ENCODE measurements at regions not wholly inside any gene's neighbourhood (a gene's known extent, or its start where the extent isn't known, plus 50 kb on each side); places are given as distances from the start of the nearest gene placed in this dataset.

DNA sequence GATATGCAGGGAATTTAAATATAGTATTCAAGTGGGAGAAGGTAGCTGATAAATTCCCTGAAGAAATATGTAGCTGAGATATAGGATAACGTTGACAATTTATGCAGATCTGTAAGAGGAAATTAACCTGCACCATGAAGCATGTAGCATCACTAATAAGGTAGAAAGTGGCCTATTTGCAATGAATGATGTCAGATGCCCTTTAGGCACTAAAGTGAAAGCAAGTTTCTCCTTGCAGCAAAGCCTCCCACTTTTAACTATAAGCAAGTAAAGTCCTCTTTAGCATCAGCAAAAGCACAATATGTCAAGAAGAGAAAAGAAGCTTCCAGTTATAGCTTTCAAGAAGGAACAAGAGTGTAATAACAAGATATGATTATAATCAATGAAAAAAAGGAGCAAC lies 102.5 kb upstream of the SLITRK1 start:
- Histone ChIP-seq H3K79me1 (ENCODE audit: low read depth in 1 of 2, low read length in 2 of 2) (no peaks in the 10 kb centered on the region), H2BK5ac (ENCODE audit: low read depth, low read length, poor library complexity, severe bottlenecking) (no peak overlapping the region), H3K4me3 (ENCODE audit: insufficient read depth, low read depth, low read length) (no peak overlapping the region), H3K36me3 (ENCODE audit: control insufficient read depth, insufficient read depth, low read length) (no peaks in the 10 kb centered on the region), H2AFZ (replicated peaks; ENCODE audit: low read length, poor library complexity) (no peak overlapping the region), H3K18ac (ENCODE audit: low read depth, low read length) (no peak overlapping the region), H4K91ac (ENCODE audit: insufficient read depth, low read depth, low read length) (no peak overlapping the region), H2AK5ac (ENCODE audit: low read depth, low read length) (no peak overlapping the region), H3K4me1 (ENCODE audit: control insufficient read depth, insufficient read depth, low read length) (no peaks in the 10 kb centered on the region), H3K56ac (ENCODE audit: extremely low read depth, insufficient read depth, low read length) (no peak overlapping the region), H4K8ac (ENCODE audit: low read depth in 2 of 2, low read length in 2 of 2) (no peak overlapping the region), H4K20me1 (ENCODE audit: insufficient read depth, low read length) (no peaks in the 10 kb centered on the region), H2BK120ac (ENCODE audit: low read depth, low read length) (no peak overlapping the region), H4K5ac (ENCODE audit: low read depth, low read length) (no peak overlapping the region), H2BK20ac (ENCODE audit: low read depth, low read length) (no peak overlapping the region), H3K9ac (ENCODE audit: low read depth, low read length) (no peak overlapping the region), H3K23ac (ENCODE audit: low read depth, low read length) (no peak overlapping the region), H3K27me3 (ENCODE audit: control insufficient read depth, insufficient read depth, low read length) (no peaks in the 10 kb centered on the region), H3K9me3 (ENCODE audit: control insufficient read depth, insufficient read depth, low read length) (peaks cover 2% of the 10 kb centered on the region; the same call in 1 of the 2 replicates), H3K14ac (replicated peaks; ENCODE audit: low read depth, low read length) (no peak overlapping the region), H3K9me1 (ENCODE audit: insufficient read depth, low read length) (no peaks in the 10 kb centered on the region), H2BK15ac (ENCODE audit: low read depth, low read length) (no peak overlapping the region), H3K4me2 (ENCODE audit: low read depth, low read length) (no peak overlapping the region), H3K4ac (ENCODE audit: low read depth, low read length) (no peak overlapping the region), H2AK9ac (replicated peaks; ENCODE audit: low read depth, low read length, poor library complexity) (no peak overlapping the region), H3K27ac (ENCODE audit: insufficient read depth, low read length) (no peak overlapping the region)
- CTCF ChIA-PET: no interaction called here
- DNase-seq: no peak
- TF ChIP-seq, protein P1, sequence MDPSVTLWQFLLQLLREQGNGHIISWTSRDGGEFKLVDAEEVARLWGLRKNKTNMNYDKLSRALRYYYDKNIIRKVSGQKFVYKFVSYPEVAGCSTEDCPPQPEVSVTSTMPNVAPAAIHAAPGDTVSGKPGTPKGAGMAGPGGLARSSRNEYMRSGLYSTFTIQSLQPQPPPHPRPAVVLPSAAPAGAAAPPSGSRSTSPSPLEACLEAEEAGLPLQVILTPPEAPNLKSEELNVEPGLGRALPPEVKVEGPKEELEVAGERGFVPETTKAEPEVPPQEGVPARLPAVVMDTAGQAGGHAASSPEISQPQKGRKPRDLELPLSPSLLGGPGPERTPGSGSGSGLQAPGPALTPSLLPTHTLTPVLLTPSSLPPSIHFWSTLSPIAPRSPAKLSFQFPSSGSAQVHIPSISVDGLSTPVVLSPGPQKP (IDR thresholded peaks at IDR 0.05; ENCODE audit: borderline replicate concordance, low read depth, low read length): no peak
- TF ChIP-seq MAFK (IDR thresholded peaks at IDR 0.05; ENCODE audit: low read depth, low read length) (no peak), RFX5 (IDR thresholded peaks at IDR 0.05; ENCODE audit: low read depth, low read length) (no peak), BHLHE40 (IDR thresholded peaks at IDR 0.05; ENCODE audit: low read depth, low read length) (no peak), NFE2L2 (IDR thresholded peaks at IDR 0.05; ENCODE audit: low read depth, low read length) (no peak), CEBPB (IDR thresholded peaks at IDR 0.05; ENCODE audit: low read depth, low read length) (no peak), MXI1 (IDR thresholded peaks at IDR 0.05; ENCODE audit: borderline replicate concordance, low read depth, low read length) (no peak), RCOR1 (IDR thresholded peaks at IDR 0.05; ENCODE audit: insufficient replicate concordance, low read length) (no peak), MAZ (IDR thresholded peaks at IDR 0.05; ENCODE audit: borderline replicate concordance, low read depth, low read length) (no peak), FOS (IDR thresholded peaks at IDR 0.05; ENCODE audit: low read depth, low read length) (no peak), SMC3 (IDR thresholded peaks at IDR 0.05; ENCODE audit: low read depth, low read length) (no peak), RAD21 (IDR thresholded peaks at IDR 0.05; ENCODE audit: low read length) (no peak), CHD1 (IDR thresholded peaks at IDR 0.05; ENCODE audit: low read depth, low read length) (no peak), POLR2A (IDR thresholded peaks at IDR 0.05; ENCODE audit: low read depth, low read length) (no peak)
- TF ChIP-seq, protein P2, sequence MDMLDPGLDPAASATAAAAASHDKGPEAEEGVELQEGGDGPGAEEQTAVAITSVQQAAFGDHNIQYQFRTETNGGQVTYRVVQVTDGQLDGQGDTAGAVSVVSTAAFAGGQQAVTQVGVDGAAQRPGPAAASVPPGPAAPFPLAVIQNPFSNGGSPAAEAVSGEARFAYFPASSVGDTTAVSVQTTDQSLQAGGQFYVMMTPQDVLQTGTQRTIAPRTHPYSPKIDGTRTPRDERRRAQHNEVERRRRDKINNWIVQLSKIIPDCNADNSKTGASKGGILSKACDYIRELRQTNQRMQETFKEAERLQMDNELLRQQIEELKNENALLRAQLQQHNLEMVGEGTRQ (IDR thresholded peaks at IDR 0.05; ENCODE audit: low read depth, low read length): no peak
- TF ChIP-seq, protein P3, sequence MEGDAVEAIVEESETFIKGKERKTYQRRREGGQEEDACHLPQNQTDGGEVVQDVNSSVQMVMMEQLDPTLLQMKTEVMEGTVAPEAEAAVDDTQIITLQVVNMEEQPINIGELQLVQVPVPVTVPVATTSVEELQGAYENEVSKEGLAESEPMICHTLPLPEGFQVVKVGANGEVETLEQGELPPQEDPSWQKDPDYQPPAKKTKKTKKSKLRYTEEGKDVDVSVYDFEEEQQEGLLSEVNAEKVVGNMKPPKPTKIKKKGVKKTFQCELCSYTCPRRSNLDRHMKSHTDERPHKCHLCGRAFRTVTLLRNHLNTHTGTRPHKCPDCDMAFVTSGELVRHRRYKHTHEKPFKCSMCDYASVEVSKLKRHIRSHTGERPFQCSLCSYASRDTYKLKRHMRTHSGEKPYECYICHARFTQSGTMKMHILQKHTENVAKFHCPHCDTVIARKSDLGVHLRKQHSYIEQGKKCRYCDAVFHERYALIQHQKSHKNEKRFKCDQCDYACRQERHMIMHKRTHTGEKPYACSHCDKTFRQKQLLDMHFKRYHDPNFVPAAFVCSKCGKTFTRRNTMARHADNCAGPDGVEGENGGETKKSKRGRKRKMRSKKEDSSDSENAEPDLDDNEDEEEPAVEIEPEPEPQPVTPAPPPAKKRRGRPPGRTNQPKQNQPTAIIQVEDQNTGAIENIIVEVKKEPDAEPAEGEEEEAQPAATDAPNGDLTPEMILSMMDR (conservative IDR thresholded peaks at IDR 0.05; ENCODE audit: low read depth, low read length): no peak
- no peak for ATAC-seq (ENCODE audit: low read depth)
- dilution Hi-C loops (cut with HindIII; ENCODE audit: low sequenced_read_pairs, unreplicated experiment) (no loop called here), intact Hi-C loops (cut with micrococcal nuclease) (no loop called here), in situ Hi-C loops (cut with MboI; ENCODE audit: low sequenced_read_pairs) (no loop called here)
- POLR2A ChIA-PET (ENCODE audit: unreplicated experiment): no interaction called here
- WGBS, 2 experiments (ENCODE audit: extremely low coverage in 2 of 2, insufficient read length in 1 of 2): no CpG with 5 or more reads among the region's 1 CpG
- BruUV-seq (replicated peaks): no TSS peak

Measured in IMR-90 (cell line).